ENCODE measurements at regions not wholly inside any gene's neighbourhood (a gene's known extent, or its start where the extent isn't known, plus 50 kb on each side); places are given as distances from the start of the nearest gene placed in this dataset.

- H3K23ac ChIP-seq (ENCODE audit: low read depth, low read length): no peak overlapping the region
- H3K4ac ChIP-seq (ENCODE audit: low read depth, low read length): no peak overlapping the region
- BruUV-seq (replicated peaks): no TSS peak
- no peak overlapping the region for H3K14ac ChIP-seq (replicated peaks; ENCODE audit: low read depth, low read length)
- no peaks in the 10 kb centered on the region for H3K9me3 ChIP-seq (ENCODE audit: control insufficient read depth, insufficient read depth, low read length)
- H3K9ac ChIP-seq (ENCODE audit: low read depth, low read length): no peak overlapping the region
- no peak overlapping the region for H3K27ac ChIP-seq (ENCODE audit: insufficient read depth, low read length)
- H2AK9ac ChIP-seq (replicated peaks; ENCODE audit: low read depth, low read length, poor library complexity): no peak overlapping the region
- no peak overlapping the region for H2BK20ac ChIP-seq (ENCODE audit: low read depth, low read length)
- no peak overlapping the region for H3K4me2 ChIP-seq (ENCODE audit: low read depth, low read length)
- no peak overlapping the region for H2AK5ac ChIP-seq (ENCODE audit: low read depth, low read length)
- no peak overlapping the region for H4K5ac ChIP-seq (ENCODE audit: low read depth, low read length)
- no peak overlapping the region for H2AFZ ChIP-seq (replicated peaks; ENCODE audit: low read length, poor library complexity)
- no peak overlapping the region for H3K56ac ChIP-seq (ENCODE audit: extremely low read depth, insufficient read depth, low read length)
- H4K91ac ChIP-seq (ENCODE audit: insufficient read depth, low read depth, low read length): no peak overlapping the region
- no peak overlapping the region for H4K8ac ChIP-seq (ENCODE audit: low read depth in 2 of 2, low read length in 2 of 2)
- H2BK5ac ChIP-seq (ENCODE audit: low read depth, low read length, poor library complexity, severe bottlenecking): no peak overlapping the region
- H2BK15ac ChIP-seq (ENCODE audit: low read depth, low read length): no peak overlapping the region
- POLR2A ChIA-PET (ENCODE audit: unreplicated experiment): no interaction called here
- no peak overlapping the region for H3K4me3 ChIP-seq (ENCODE audit: insufficient read depth, low read depth, low read length)
- no peaks in the 10 kb centered on the region for H3K9me1 ChIP-seq (ENCODE audit: insufficient read depth, low read length)
- no peak for TF ChIP-seq NFE2L2 (IDR thresholded peaks at IDR 0.05; ENCODE audit: low read depth, low read length)
- TF ChIP-seq RCOR1 (IDR thresholded peaks at IDR 0.05; ENCODE audit: insufficient replicate concordance, low read length): no peak
- no peak for TF ChIP-seq CTCF (conservative IDR thresholded peaks at IDR 0.05; ENCODE audit: low read depth, low read length)
- TF ChIP-seq POLR2A (IDR thresholded peaks at IDR 0.05; ENCODE audit: low read depth, low read length): no peak
- TF ChIP-seq, protein P1, sequence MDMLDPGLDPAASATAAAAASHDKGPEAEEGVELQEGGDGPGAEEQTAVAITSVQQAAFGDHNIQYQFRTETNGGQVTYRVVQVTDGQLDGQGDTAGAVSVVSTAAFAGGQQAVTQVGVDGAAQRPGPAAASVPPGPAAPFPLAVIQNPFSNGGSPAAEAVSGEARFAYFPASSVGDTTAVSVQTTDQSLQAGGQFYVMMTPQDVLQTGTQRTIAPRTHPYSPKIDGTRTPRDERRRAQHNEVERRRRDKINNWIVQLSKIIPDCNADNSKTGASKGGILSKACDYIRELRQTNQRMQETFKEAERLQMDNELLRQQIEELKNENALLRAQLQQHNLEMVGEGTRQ (IDR thresholded peaks at IDR 0.05; ENCODE audit: low read depth, low read length): no peak
- no peak for TF ChIP-seq SMC3 (IDR thresholded peaks at IDR 0.05; ENCODE audit: low read depth, low read length)
- no peaks in the 10 kb centered on the region for H3K36me3 ChIP-seq (ENCODE audit: control insufficient read depth, insufficient read depth, low read length)
- CTCF ChIA-PET: no interaction called here
- intact Hi-C loops (cut with micrococcal nuclease) (no loop called here), dilution Hi-C loops (cut with HindIII; ENCODE audit: low sequenced_read_pairs, unreplicated experiment) (no loop called here), in situ Hi-C loops (cut with MboI; ENCODE audit: low sequenced_read_pairs) (no loop called here)
- H3K27me3 ChIP-seq (ENCODE audit: control insufficient read depth, insufficient read depth, low read length): no peaks in the 10 kb centered on the region; the same call in 1 of the 2 replicates
- no peaks in the 10 kb centered on the region for H3K79me1 ChIP-seq (ENCODE audit: low read depth in 1 of 2, low read length in 2 of 2)
- H3K18ac ChIP-seq (ENCODE audit: low read depth, low read length): no peak overlapping the region; the same call in 1 of the 2 replicates
- no peaks in the 10 kb centered on the region for H3K4me1 ChIP-seq (ENCODE audit: control insufficient read depth, insufficient read depth, low read length)
- ATAC-seq (ENCODE audit: low read depth) (no peak), DNase-seq (no peak)
- H4K20me1 ChIP-seq (ENCODE audit: insufficient read depth, low read length): no peaks in the 10 kb centered on the region
- H2BK120ac ChIP-seq (ENCODE audit: low read depth, low read length): no peak overlapping the region
- no CpG with 5 or more reads among the region's 9 CpGs for WGBS, 2 experiments (ENCODE audit: extremely low coverage in 2 of 2, insufficient read length in 1 of 2)
Measured at GRCh38 chr20:11060423-11061185, 386.8 kb upstream of the JAG1 start.
